GM21786 (cell line): ENCODE measurements at regions not wholly inside any gene's neighbourhood (a gene's known extent, or its start where the extent isn't known, plus 50 kb on each side); places are given as distances from the start of the nearest gene placed in this dataset.
"Not testable (repeated sequence)": the region's sequence is repeated elsewhere in the genome, so short reads cannot be mapped to it uniquely, and the experiment has no call there.

ENCODE experiments used
- ATAC-seq: cut with Tn5 transposase; IDR thresholded peaks from one replicate; pipeline ENCODE4 v1.9.1; 2021; ENCODE audit not compliant: unreplicated experiment

GRCh38 chr5:42989190-42989589, 50.9 kb downstream of the ANXA2R start:
- no peak for ATAC-seq

- no peak for ATAC-seq
Measured at GRCh38 chr5:42988568-42988967, 51.6 kb downstream of the ANXA2R start.

GRCh38 chr5:42985129-42986037, 54.7 kb downstream of the ANXA2R start:
- ATAC-seq, result no peak

GRCh38 chr5:42984307-42984706, 55.8 kb downstream of the ANXA2R start:
- no peak for ATAC-seq

- no peak for ATAC-seq
Measured at GRCh38 chr5:42982107-42982622, 58.0 kb downstream of the ANXA2R start.

GRCh38 chr5:42981417-42982106, 58.6 kb downstream of the ANXA2R start:
- ATAC-seq, result not testable (repeated sequence)

- not testable (repeated sequence) for ATAC-seq
Measured at GRCh38 chr5:42981015-42981414, 59.1 kb downstream of the ANXA2R start.

- ATAC-seq, result not testable (repeated sequence)
Measured at GRCh38 chr5:42980391-42980790, 59.7 kb downstream of the ANXA2R start.

GRCh38 chr5:42979242-42979641, 60.9 kb downstream of the ANXA2R start:
- not testable (repeated sequence) for ATAC-seq

GRCh38 chr5:42974536-42974935, 65.6 kb downstream of the ANXA2R start:
- no peak for ATAC-seq

GRCh38 chr5:42970636-42971559, 69.2 kb downstream of the ANXA2R start:
- ATAC-seq, result no peak

GRCh38 chr5:42965934-42966333, 74.2 kb downstream of the ANXA2R start:
- ATAC-seq, result no peak

- ATAC-seq, result no peak
Measured at GRCh38 chr5:42963412-42963811, 76.7 kb downstream of the ANXA2R start.

- ATAC-seq, result no peak
Measured at GRCh38 chr5:42962124-42962523, 78.0 kb downstream of the ANXA2R start.

- no peak for ATAC-seq
Measured at GRCh38 chr5:42960506-42960905, 79.6 kb downstream of the ANXA2R start.

- no peak for ATAC-seq
Measured at GRCh38 chr5:42956551-42956950, 83.6 kb downstream of the ANXA2R start.

GRCh38 chr5:42953041-42953440, 87.1 kb downstream of the ANXA2R start:
- no peak for ATAC-seq

GRCh38 chr5:42952578-42952974, 87.5 kb downstream of the ANXA2R start:
- ATAC-seq, result no peak

GRCh38 chr5:42951293-42951840, 88.8 kb downstream of the ANXA2R start:
- peak; percentile 29 for ATAC-seq

GRCh38 chr5:42950456-42951292, 89.4 kb downstream of the ANXA2R start:
- ATAC-seq, result peak; percentile 34
